Panc1 (cell line): ENCODE measurements at regions not wholly inside any gene's neighbourhood (a gene's known extent, or its start where the extent isn't known, plus 50 kb on each side); places are given as distances from the start of the nearest gene placed in this dataset.

Experiments used
- ATAC-seq: fragments of 200-7000 bp; cut with Tn5 transposase; 2 replicates; pipeline ENCODE4 v1.9.1; 2020; ENCODE audit warnings: mild to moderate bottlenecking, moderate library complexity
- BruUV-seq: library from RNA; stranded (reverse); fragments of 400-500 nt; replicated peaks from 2 replicates; lab custom pipeline; 2021; lab: Mats Ljungman, UMichigan
- CTCF ChIA-PET: fragments of 300-600 bp; sonication (Branson Sonifier 250); formaldehyde crosslinking; loops from one replicate; lab custom pipeline; 2022; ENCODE audit warnings: antibody characterized with exemption; lab: Charles Lee
- POLR2A ChIA-PET: fragments of 300-600 bp; sonication (Branson Sonifier 250); formaldehyde crosslinking; loops from one replicate; lab custom pipeline; 2022; ENCODE audit warnings: antibody characterized with exemption; lab: Charles Lee
- DNase-seq: peaks from one replicate; pipeline ENCODE4 v3.0.0-alpha.2; 2010; ENCODE audit warnings: low read depth, low spot score
- H3K27ac ChIP-seq: 2 replicates; pipeline ENCODE4 v1.5.1; 2011; ENCODE audit warnings: mild to moderate bottlenecking, low read length, inconsistent platforms
- H3K27me3 ChIP-seq: fragments of 200-500 bp; sonication (Bioruptor generic); 2 replicates; pipeline ENCODE4 v1.6.0; 2014; ENCODE audit warnings: low read length, inconsistent platforms; ENCODE audit not compliant: control insufficient read depth, insufficient read depth
- H3K36me3 ChIP-seq: fragments of 200-500 bp; sonication (Bioruptor generic); 2 replicates; pipeline ENCODE4 v1.5.1; 2014; ENCODE audit warnings: inconsistent platforms, mild to moderate bottlenecking, low read length, moderate library complexity; ENCODE audit not compliant: control insufficient read depth, insufficient read depth
- H3K4me1 ChIP-seq: 2 replicates; pipeline ENCODE4 v1.5.1; 2011; ENCODE audit warnings: inconsistent platforms, mild to moderate bottlenecking, low read length, moderate library complexity; ENCODE audit not compliant: control insufficient read depth, insufficient read depth
- H3K4me3 ChIP-seq, 2 experiments: 2 replicates each; pipeline ENCODE4 v1.5.1; 2011 to 2012; ENCODE audit warnings: low read depth in 2 of 2, low read length in 2 of 2, mild to moderate bottlenecking in 2 of 2, inconsistent platforms in 1 of 2, moderate library complexity in 1 of 2
- H3K9me3 ChIP-seq: fragments of 200-500 bp; sonication (Bioruptor generic); 2 replicates; pipeline ENCODE4 v1.5.1; 2014; ENCODE audit warnings: low read depth, mild to moderate bottlenecking, inconsistent platforms, low read length, moderate library complexity; ENCODE audit not compliant: control insufficient read depth, insufficient read depth
- POLR2AphosphoS5 ChIP-seq: IDR thresholded peaks from 2 replicates; pipeline ENCODE4 v1.6.1; 2012; ENCODE audit warnings: mild to moderate bottlenecking, low read depth, low read length, moderate library complexity
- SIN3A ChIP-seq: IDR thresholded peaks from 2 replicates; pipeline ENCODE4 v1.6.1; 2012; ENCODE audit warnings: low read depth, mild to moderate bottlenecking, low read length, moderate library complexity, borderline replicate concordance; ENCODE audit not compliant: insufficient read depth
- TCF7L2 ChIP-seq: IDR thresholded peaks from 2 replicates; pipeline ENCODE4 v1.6.1; 2011; ENCODE audit warnings: mild to moderate bottlenecking, low read depth, low read length, inconsistent platforms
- in situ Hi-C: cut with HindIII; loops from 2 replicates; pipeline ENCODE4 v1.10.0; 2016; ENCODE audit warnings: low sequenced_read_pairs, low pct_unique_long_range_greater_than_20kb
- intact Hi-C: fragments of 100-400 bp; cut with micrococcal nuclease; formaldehyde crosslinking; loops from one replicate; pipeline ENCODE4 v1.10.0; 2022; ENCODE audit not compliant: unreplicated experiment
- TF ChIP-seq, protein P1 (sequence below): fragments of 450-650 bp; IDR thresholded peaks from 2 replicates; pipeline ENCODE4 v1.5.1; 2017; ENCODE audit warnings: mild to moderate bottlenecking
- TF ChIP-seq, protein P2 (sequence below), 2 experiments: IDR thresholded peaks; 2 replicates each; pipeline ENCODE4 v1.6.1; 2011 to 2012; ENCODE audit warnings: low read depth in 2 of 2, control low read depth in 1 of 2, low read length in 1 of 2, mild to moderate bottlenecking in 1 of 2, moderate library complexity in 1 of 2; ENCODE audit not compliant: insufficient read depth in 1 of 2

DNA sequence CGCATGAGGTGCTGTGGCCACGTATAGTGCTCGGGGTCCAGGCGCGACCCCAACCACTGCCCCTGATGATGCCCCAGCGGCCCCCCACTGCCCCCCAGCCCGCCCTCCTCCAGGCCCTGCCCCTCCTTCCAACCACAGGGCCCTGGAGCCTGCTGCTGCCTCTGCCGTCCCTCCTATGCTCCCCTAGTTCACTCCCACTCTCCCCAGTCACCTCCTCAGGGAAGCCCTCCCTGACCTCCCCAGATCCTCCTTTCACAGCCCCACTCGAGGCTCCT lies 93.8 kb downstream of the UNCX start:
- no peak for TF ChIP-seq TCF7L2
- TF ChIP-seq POLR2AphosphoS5, result no peak
- TF ChIP-seq, protein P1, sequence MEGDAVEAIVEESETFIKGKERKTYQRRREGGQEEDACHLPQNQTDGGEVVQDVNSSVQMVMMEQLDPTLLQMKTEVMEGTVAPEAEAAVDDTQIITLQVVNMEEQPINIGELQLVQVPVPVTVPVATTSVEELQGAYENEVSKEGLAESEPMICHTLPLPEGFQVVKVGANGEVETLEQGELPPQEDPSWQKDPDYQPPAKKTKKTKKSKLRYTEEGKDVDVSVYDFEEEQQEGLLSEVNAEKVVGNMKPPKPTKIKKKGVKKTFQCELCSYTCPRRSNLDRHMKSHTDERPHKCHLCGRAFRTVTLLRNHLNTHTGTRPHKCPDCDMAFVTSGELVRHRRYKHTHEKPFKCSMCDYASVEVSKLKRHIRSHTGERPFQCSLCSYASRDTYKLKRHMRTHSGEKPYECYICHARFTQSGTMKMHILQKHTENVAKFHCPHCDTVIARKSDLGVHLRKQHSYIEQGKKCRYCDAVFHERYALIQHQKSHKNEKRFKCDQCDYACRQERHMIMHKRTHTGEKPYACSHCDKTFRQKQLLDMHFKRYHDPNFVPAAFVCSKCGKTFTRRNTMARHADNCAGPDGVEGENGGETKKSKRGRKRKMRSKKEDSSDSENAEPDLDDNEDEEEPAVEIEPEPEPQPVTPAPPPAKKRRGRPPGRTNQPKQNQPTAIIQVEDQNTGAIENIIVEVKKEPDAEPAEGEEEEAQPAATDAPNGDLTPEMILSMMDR, result no peak
- TF ChIP-seq, protein P2, sequence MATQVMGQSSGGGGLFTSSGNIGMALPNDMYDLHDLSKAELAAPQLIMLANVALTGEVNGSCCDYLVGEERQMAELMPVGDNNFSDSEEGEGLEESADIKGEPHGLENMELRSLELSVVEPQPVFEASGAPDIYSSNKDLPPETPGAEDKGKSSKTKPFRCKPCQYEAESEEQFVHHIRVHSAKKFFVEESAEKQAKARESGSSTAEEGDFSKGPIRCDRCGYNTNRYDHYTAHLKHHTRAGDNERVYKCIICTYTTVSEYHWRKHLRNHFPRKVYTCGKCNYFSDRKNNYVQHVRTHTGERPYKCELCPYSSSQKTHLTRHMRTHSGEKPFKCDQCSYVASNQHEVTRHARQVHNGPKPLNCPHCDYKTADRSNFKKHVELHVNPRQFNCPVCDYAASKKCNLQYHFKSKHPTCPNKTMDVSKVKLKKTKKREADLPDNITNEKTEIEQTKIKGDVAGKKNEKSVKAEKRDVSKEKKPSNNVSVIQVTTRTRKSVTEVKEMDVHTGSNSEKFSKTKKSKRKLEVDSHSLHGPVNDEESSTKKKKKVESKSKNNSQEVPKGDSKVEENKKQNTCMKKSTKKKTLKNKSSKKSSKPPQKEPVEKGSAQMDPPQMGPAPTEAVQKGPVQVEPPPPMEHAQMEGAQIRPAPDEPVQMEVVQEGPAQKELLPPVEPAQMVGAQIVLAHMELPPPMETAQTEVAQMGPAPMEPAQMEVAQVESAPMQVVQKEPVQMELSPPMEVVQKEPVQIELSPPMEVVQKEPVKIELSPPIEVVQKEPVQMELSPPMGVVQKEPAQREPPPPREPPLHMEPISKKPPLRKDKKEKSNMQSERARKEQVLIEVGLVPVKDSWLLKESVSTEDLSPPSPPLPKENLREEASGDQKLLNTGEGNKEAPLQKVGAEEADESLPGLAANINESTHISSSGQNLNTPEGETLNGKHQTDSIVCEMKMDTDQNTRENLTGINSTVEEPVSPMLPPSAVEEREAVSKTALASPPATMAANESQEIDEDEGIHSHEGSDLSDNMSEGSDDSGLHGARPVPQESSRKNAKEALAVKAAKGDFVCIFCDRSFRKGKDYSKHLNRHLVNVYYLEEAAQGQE (IDR thresholded peaks at IDR 0.05; ENCODE audit: insufficient read depth in 1 of 2, low read depth in 2 of 2, low read length in 1 of 2), result no peak
- no peak for TF ChIP-seq SIN3A
- no peaks in the 10 kb centered on the region for H3K36me3 ChIP-seq
- in situ Hi-C loops, result no loop called here
- BruUV-seq, result no TSS peak
- H3K9me3 ChIP-seq, result no peaks in the 10 kb centered on the region
- intact Hi-C loops, result no loop called here
- ChIA-PET CTCF (no interaction called here), POLR2A (no interaction called here)
- no peak for ATAC-seq
- no peak for DNase-seq
- H3K4me1 ChIP-seq, result no peaks in the 10 kb centered on the region
- no peaks in the 10 kb centered on the region for H3K27me3 ChIP-seq
- H3K27ac ChIP-seq, result no peak overlapping the region
- no peak overlapping the region for H3K4me3 ChIP-seq

DNA sequence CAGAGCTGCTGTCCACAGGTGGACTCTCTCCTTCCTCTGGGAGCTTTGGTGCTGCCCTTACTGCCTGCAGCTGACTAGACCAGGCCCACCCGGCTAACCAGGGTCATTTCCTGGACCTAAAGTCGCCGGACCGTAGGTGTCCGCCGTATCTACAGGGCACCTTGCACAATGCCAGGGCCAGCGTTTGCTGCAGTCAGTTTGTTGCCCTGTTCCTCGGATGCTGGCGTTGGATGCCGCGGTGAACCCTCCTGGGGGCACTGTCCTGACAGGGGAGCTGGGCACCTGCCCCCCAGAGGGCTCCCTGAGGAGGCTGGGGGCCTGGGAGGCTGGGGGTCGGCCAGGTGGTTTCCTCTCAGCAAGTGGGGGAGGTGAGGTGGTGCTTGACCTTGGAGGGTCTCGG lies 96.6 kb downstream of the UNCX start:
- CTCF ChIA-PET, result no interaction called here
- H3K4me3 ChIP-seq, result no peak overlapping the region

More for the DNA sequence above, 96.6 kb downstream of the UNCX start:
- no TSS peak for BruUV-seq
- no peaks in the 10 kb centered on the region for H3K4me1 ChIP-seq
- TF ChIP-seq SIN3A (no peak), POLR2AphosphoS5 (no peak), TCF7L2 (no peak)
- TF ChIP-seq, protein P1, result no peak
- TF ChIP-seq, protein P2 (IDR thresholded peaks at IDR 0.05; ENCODE audit: insufficient read depth in 1 of 2, low read depth in 2 of 2, low read length in 1 of 2), result no peak
- H3K9me3 ChIP-seq, result no peaks in the 10 kb centered on the region
- no peaks in the 10 kb centered on the region for H3K27me3 ChIP-seq
- in situ Hi-C loops, result no loop called here
- intact Hi-C loops, result no loop called here
- no peak for DNase-seq
- POLR2A ChIA-PET, result no interaction called here
- no peaks in the 10 kb centered on the region for H3K36me3 ChIP-seq
- no peak for ATAC-seq
- no peak overlapping the region for H3K27ac ChIP-seq
